ENCODE measurements at regions not wholly inside any gene's neighbourhood (a gene's known extent, or its start where the extent isn't known, plus 50 kb on each side); places are given as distances from the start of the nearest gene placed in this dataset.

DNA sequence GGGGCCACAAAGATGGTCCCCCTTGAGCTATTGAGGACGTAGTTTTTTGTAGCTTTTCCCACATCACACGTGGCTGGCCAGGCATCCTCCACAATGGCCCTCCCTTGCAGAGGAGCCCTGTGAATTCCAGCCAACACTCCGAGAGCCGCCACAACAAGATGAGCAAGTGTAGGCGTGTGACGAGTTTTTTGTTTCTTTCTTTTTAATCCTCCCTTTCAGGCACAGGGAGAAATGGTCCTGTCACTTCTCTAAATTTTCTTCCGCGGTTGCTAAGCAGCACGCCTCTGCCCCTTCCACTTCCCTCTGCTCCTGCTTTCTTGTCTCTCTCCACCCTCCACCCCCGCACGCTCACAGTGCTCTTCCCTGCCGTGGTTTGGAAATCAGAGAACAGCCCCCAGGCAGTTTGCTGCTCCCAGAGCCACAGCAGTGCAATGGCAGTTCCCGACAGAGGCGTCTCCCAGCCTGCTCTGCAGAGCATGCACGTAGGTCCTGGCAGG, 68.0 kb upstream of the MRTFB start:
- TF ChIP-seq, protein P1, sequence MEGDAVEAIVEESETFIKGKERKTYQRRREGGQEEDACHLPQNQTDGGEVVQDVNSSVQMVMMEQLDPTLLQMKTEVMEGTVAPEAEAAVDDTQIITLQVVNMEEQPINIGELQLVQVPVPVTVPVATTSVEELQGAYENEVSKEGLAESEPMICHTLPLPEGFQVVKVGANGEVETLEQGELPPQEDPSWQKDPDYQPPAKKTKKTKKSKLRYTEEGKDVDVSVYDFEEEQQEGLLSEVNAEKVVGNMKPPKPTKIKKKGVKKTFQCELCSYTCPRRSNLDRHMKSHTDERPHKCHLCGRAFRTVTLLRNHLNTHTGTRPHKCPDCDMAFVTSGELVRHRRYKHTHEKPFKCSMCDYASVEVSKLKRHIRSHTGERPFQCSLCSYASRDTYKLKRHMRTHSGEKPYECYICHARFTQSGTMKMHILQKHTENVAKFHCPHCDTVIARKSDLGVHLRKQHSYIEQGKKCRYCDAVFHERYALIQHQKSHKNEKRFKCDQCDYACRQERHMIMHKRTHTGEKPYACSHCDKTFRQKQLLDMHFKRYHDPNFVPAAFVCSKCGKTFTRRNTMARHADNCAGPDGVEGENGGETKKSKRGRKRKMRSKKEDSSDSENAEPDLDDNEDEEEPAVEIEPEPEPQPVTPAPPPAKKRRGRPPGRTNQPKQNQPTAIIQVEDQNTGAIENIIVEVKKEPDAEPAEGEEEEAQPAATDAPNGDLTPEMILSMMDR (conservative IDR thresholded peaks at IDR 0.05), result no peak
- TF ChIP-seq EZH2 (IDR thresholded peaks at IDR 0.05; ENCODE audit: low read depth), result no peak
